ENCODE measurements at regions not wholly inside any gene's neighbourhood (a gene's known extent, or its start where the extent isn't known, plus 50 kb on each side); places are given as distances from the start of the nearest gene placed in this dataset.

- TF ChIP-seq TEAD4 (IDR thresholded peaks at IDR 0.05) (no peak), USF1 (IDR thresholded peaks at IDR 0.05) (no peak), NFIC (IDR thresholded peaks at IDR 0.05) (no peak), CEBPB (IDR thresholded peaks at IDR 0.05) (no peak), MAX (IDR thresholded peaks at IDR 0.05) (no peak), YY1 (IDR thresholded peaks at IDR 0.05; ENCODE audit: low read depth) (no peak), EGR1 (IDR thresholded peaks at IDR 0.05) (no peak), ZBTB7A (IDR thresholded peaks at IDR 0.05; ENCODE audit: low read depth) (no peak), TAF1 (IDR thresholded peaks at IDR 0.05; ENCODE audit: low read depth) (no peak), TCF12 (IDR thresholded peaks at IDR 0.05; ENCODE audit: low read depth) (no peak), RAD21 (IDR thresholded peaks at IDR 0.05; ENCODE audit: low read depth) (no peak), EP300 (IDR thresholded peaks at IDR 0.05; ENCODE audit: borderline replicate concordance) (no peak), REST (IDR thresholded peaks at IDR 0.05; ENCODE audit: low read depth) (no peak), FOXM1 (IDR thresholded peaks at IDR 0.05; ENCODE audit: borderline replicate concordance, low read depth) (no peak), CREB1 (IDR thresholded peaks at IDR 0.05; ENCODE audit: low read depth) (no peak)
Measured at GRCh38 chr4:33200377-33200776, 2480.2 kb downstream of the PCDH7 start.

- TF ChIP-seq TAF1 (IDR thresholded peaks at IDR 0.05; ENCODE audit: low read depth) (no peak), RAD21 (IDR thresholded peaks at IDR 0.05; ENCODE audit: low read depth) (no peak), FOXM1 (IDR thresholded peaks at IDR 0.05; ENCODE audit: borderline replicate concordance, low read depth) (no peak), MAX (IDR thresholded peaks at IDR 0.05) (no peak), ZBTB7A (IDR thresholded peaks at IDR 0.05; ENCODE audit: low read depth) (no peak), TCF12 (IDR thresholded peaks at IDR 0.05; ENCODE audit: low read depth) (no peak), REST (IDR thresholded peaks at IDR 0.05; ENCODE audit: low read depth) (no peak), YY1 (IDR thresholded peaks at IDR 0.05; ENCODE audit: low read depth) (no peak)
Measured at GRCh38 chr4:33218238-33218637, 2498.1 kb downstream of the PCDH7 start.

- TF ChIP-seq YY1 (IDR thresholded peaks at IDR 0.05; ENCODE audit: low read depth) (no peak), MAX (IDR thresholded peaks at IDR 0.05) (no peak), USF1 (IDR thresholded peaks at IDR 0.05) (no peak), REST (IDR thresholded peaks at IDR 0.05; ENCODE audit: low read depth) (no peak), CEBPB (IDR thresholded peaks at IDR 0.05) (no peak), EP300 (IDR thresholded peaks at IDR 0.05; ENCODE audit: borderline replicate concordance) (no peak), CREB1 (IDR thresholded peaks at IDR 0.05; ENCODE audit: low read depth) (no peak), ZBTB7A (IDR thresholded peaks at IDR 0.05; ENCODE audit: low read depth) (no peak), NFIC (IDR thresholded peaks at IDR 0.05) (no peak), EGR1 (IDR thresholded peaks at IDR 0.05) (no peak), TAF1 (IDR thresholded peaks at IDR 0.05; ENCODE audit: low read depth) (no peak), FOXM1 (IDR thresholded peaks at IDR 0.05; ENCODE audit: borderline replicate concordance, low read depth) (no peak), TEAD4 (IDR thresholded peaks at IDR 0.05) (no peak), TCF12 (IDR thresholded peaks at IDR 0.05; ENCODE audit: low read depth) (no peak), RAD21 (IDR thresholded peaks at IDR 0.05; ENCODE audit: low read depth) (no peak)
Measured at GRCh38 chr4:33226133-33226532, 2506.0 kb downstream of the PCDH7 start.

GRCh38 chr4:33226783-33227182, 2506.6 kb downstream of the PCDH7 start:
- TF ChIP-seq EP300 (IDR thresholded peaks at IDR 0.05; ENCODE audit: borderline replicate concordance) (no peak), CEBPB (IDR thresholded peaks at IDR 0.05) (no peak), FOXM1 (IDR thresholded peaks at IDR 0.05; ENCODE audit: borderline replicate concordance, low read depth) (no peak), RAD21 (IDR thresholded peaks at IDR 0.05; ENCODE audit: low read depth) (no peak), NFIC (IDR thresholded peaks at IDR 0.05) (no peak), CREB1 (IDR thresholded peaks at IDR 0.05; ENCODE audit: low read depth) (no peak), USF1 (IDR thresholded peaks at IDR 0.05) (no peak), TEAD4 (IDR thresholded peaks at IDR 0.05) (no peak)
